IPS DF 4.7 (cell line): ENCODE measurements at regions not wholly inside any gene's neighbourhood (a gene's known extent, or its start where the extent isn't known, plus 50 kb on each side); places are given as distances from the start of the nearest gene placed in this dataset.

Experiments
- DNase-seq: peaks from one replicate; pipeline ENCODE4 v3.0.0-alpha.2; 2013; ENCODE audit warnings: low spot score; ENCODE audit errors: extremely low read depth

DNA sequence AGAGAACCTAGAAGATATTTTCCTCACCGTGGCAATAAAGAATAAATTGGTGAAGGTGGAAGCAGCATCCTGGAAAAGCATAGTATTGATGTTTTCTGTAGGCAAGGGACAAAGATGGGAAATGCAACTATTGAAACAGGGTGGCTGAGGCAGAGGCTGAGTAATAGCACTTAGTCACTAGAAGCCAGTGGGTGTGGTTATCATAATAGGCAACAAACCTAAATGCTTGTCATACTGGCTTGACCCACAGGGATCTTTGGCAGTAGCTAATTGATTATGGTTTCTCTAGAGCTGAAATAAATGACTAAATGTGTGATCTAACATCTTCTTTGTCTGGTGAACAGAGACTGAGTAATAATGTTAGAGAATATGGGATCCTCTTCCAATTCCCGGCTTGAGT lies 353.6 kb upstream of the RPS6KA3 start:
- DNase-seq, result no peak

DNA sequence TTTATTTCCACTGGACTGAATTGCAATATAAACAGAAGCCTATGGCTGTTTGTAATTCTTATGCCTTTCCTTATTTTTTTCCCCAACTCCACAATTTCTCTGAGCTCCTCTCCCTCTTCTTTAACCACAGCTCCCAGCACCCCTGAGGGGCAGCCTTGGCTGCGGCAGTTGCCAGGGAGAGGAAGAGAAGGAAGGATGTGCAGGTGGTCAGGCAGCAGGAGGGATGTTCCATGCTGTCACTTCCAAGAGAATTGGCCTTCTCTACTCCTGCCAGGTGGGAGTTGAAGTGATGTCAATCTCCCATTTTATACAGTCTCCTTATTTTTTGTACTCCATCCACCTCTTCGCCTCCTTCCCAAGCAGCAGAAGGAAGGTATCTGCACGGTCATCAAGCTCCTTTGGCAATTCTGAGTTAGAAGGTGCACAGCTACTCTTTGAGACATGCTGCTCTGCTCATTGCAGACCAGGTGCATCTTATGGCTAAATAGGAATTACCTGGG lies 343.3 kb upstream of the RPS6KA3 start:
- DNase-seq, result no peak

DNA sequence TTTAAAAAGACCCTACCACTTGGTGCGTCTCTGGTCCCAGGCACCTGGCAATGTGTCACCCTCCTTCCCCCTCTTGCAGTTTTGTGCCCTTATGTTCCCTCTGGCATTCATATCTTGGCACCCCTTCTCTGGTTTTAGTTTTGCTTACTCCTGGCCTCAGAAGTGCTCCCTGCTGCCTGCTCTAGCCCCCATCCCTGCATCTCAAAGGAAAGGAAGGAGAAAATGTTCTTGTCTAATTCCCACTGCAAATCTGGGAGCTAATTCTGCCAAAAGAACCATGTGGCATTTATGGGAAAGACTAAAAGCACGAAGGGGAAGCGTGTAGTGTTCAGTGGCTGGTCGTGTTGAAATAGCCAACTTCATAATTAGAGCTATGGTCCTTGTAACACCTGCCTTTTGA lies 340.1 kb upstream of the RPS6KA3 start:
- DNase-seq, result no peak

DNA sequence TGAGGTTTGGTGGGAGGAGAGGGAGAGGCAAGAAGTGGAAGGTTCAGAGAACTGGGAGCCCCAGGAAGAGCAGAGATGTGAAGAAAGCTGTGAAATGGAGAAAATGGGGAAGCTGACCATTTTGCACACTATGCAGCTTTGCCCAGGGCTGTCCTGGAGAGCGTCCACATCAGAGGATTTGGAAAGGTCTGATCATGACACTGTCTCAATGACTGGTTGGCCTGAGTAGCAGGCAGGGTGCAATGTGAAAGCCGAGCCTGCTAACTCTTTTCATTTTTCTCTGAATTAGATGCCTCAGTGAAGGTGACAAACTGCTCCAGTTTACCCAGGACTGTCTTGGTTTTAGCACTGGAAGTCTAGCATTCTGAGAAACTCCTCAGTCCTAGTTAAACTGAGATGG lies 330.1 kb upstream of the RPS6KA3 start:
- no peak for DNase-seq

DNA sequence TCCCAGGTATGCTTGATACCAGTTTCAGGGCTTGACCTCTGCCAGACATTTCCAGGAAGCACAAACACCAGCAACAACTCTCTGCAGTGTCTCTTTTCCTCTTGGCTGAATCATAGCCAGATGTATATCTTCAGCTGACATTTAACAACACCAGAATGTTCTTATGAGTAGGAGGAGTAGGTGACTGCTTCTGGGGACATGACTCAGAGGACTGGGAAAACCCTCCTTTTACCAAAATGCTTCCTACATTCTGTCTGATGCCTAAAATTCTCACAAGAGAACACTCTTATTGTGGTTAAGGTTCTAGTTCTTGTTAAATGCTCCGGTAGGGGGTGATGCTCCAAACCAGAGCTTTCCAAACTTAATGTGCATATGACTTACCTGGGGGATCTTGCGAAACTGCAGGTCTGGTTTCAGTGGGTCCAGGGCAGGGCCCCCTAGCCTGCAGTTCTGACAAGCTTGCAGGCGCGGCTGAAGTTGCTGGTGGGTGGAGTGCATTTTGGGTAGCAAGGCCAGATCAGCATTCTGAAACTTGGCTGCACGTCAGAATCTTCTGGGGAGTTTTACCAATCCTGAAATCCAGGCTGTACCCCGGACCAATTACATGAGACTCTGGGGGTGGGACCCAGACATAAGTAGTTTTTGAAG lies 329.3 kb upstream of the RPS6KA3 start:
- DNase-seq, result no peak

DNA sequence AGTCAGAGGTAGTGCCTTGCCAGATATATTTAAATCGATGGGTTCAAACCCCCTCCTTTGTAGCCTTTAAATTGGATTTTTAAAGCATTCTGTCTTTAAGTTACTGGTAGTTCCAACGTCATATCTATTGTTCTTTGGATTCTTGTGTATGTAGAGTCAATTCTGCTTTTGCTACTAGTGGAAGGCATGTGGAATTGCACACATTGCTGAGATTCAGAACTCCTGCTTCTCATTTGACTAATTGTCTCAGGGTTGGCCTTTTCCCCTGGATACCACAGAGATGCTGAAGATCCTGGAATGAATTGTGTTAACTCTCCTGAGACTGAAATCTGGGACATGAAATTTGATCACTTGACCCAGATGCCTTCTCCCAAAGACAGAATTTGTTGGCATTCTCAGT lies 328.3 kb upstream of the RPS6KA3 start:
- DNase-seq, result peak; percentile 11

DNA sequence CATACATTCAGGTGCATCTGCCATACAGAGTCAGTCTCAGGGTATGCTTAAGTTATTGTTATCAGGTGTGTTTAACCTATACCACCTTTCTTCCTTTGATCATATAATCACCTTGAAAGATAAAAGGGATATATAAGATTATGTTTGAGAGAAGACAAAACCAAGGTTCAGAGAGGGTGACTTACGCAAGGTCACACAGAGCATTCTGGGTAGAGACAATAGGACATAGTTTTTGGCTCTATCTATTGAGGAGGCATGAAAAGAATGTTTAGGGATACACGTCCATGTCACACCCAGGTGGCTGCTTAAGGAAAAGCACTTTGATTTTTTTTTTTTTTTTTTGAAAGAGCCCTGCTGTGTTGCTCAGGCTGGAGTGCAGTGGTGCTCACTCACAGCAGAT lies 327.1 kb upstream of the RPS6KA3 start:
- no peak for DNase-seq

DNA sequence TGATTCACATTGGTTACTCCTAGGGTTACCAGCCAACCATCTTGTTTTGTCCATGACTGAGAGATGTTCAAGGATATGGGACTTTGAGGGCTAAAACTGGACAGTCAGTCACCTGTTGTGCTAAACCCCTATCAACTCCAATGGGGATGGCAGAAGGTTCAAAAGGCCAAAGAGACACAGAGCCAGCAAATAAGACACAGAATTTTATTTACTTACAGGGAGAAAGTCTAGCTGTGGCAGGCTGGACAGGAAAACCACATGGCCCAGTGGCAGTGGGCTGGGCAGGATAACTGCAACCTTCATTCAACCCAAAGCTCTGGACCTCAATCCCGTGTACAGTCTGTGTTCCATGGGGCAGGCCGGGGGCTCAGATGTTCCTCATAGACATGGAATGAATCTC lies 326.7 kb upstream of the RPS6KA3 start:
- no peak for DNase-seq

DNA sequence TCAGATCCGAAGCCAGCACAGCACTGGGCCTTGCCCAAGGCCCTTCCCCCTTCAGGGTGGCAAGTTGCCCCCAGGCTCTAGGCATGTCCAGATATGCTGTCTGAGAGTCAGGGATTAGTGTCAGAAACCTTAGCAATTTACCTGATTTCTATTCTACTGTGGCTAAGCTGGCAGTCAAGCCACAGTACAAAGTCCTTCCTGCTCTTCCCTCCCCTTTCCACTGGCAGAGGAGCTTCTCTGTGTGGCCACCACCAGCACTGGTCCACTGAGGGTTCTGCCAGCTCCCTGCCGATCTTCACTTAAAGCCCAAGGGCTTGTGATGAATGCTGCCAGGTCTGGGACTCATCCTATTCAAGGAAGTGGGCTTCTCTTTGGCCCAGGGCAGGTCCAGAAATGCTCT lies 324.5 kb upstream of the RPS6KA3 start:
- DNase-seq, result no peak

DNA sequence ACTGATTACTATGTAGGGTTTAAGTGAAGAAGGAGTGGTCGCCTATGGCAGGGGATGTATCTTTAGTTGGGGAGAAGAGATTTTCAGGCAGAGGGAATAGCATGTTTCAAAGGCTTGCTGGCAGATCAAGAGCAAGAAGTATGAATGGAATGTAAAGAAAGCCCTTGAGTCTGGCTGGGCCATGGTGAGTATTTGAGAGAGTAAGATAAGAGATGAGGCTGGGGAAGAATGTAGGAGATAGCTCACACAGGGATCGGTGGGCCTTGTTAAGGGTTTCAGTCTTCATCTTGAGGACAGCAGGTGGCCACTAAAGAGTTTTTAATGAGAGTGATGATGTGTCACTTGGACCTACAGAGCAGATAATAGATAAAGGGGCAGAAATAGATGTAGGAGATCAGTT lies 319.1 kb upstream of the RPS6KA3 start:
- DNase-seq, result no peak

DNA sequence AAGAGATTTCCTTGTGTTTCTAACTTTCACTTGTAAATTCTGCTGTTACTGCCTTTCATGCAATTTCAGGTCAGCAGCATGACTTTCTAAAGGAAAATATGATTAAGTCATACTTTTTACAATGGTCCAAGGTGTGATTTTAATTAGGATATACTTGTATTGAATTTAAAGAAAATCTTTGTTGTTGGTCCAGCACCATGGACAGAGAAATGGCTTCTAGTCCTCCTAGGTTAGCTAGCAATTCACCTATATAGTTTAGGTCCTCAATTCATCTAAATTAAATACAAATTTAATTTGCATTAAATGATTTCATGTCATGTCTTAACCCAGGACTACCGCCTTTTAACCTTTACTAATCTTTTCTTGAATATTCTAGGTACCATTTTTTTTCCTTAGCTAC lies 304.9 kb upstream of the RPS6KA3 start:
- no peak for DNase-seq

DNA sequence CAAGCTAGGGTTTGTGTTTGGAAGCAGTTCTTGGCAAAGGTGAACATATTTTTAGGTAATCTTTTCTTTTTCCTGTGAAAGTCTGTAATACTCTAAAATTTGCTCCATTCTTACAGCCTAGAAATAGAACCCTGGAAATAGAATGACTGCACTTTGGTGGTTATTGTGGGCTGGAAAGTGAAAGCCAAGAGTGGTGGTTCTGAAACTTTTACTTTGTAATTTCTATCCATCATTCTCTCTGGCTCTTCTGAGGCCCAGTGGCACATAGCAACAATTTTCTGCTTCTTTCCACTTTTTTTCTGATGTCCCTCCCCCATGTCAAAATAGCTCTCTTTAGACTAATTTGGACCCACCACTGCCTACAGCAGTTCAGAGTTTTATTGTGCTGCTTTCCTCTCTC lies 300.4 kb upstream of the RPS6KA3 start:
- DNase-seq, result no peak

DNA sequence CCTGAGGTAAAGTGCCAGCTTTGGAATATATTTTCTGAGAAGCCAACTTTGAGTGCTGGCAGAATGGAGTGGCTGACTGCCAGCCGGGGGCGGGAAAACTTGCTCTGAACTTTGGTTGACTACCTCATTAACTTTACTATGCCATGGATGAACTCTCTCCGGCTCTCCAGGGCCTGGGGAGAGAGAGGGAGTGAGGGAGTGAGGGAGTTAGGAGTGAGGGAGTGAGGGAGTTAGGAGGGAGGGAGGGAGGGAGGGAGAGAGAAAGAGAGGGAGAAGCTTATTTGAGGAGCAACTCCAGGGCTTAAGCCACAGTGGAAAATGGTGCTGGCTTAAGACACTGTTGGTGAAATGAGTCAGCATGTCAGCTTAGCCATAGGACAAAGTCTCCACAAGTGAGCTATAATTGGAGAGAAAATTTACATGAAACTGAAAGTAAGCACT lies 280.9 kb upstream of the RPS6KA3 start:
- no peak for DNase-seq

DNA sequence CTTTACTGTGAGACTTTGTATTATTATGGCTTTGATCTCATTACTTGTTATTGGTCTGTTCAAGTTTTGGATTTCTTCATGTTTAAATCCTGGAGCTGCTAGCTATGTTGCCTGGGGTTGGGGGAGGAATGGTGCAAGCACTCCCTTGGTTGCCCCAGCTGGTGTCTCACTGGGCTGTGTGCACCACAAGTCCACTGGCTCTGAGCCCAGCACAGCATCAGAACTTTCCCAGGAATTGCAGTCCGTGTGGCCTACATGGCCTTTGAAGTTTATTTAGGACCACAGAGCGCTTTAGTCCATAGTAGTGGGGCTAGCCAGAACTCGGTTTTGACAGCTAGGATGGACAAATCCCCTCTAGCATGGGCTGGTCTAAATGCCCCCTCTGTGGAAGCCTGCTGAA lies 278.8 kb upstream of the RPS6KA3 start:
- DNase-seq, result no peak

DNA sequence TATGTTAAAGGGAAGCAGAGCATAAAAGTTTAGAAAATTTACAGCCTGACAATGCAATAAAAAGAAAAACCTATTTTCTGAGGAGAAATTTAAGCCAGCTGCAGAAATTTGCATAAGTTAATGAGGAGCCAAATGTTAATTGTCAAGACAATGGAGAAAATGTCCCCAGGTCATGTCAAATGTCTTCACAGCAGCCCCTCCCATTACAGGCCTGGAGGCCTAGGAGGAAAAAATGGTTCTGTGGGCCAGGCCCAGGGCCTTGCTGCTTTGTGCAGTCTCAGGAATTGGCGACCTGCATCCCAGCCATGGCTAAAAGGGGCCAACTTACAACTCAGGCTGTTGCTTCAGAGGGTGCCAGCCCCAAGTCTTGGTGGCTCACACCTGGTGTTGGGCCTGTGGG lies 275.4 kb upstream of the RPS6KA3 start:
- DNase-seq, result no peak

DNA sequence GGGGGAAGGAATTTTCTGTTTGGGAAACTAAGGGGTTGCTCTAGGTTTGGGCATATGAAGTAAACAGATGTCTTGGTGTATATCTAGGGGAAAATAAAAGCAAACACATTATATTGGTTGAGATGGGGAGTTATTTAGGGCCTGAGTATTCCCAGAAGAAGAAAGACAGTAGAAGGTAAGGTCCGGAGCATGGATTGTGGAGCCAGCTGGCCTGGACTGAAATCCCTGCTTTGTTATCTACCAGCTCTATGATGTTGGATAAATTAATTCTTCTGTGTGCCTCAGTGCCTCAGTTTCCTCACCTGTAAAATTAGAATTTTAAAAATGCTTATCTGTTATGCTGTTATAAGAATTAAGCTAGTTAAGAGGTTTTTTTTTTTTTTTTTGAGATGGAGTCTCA lies 272.3 kb upstream of the RPS6KA3 start:
- DNase-seq, result no peak

DNA sequence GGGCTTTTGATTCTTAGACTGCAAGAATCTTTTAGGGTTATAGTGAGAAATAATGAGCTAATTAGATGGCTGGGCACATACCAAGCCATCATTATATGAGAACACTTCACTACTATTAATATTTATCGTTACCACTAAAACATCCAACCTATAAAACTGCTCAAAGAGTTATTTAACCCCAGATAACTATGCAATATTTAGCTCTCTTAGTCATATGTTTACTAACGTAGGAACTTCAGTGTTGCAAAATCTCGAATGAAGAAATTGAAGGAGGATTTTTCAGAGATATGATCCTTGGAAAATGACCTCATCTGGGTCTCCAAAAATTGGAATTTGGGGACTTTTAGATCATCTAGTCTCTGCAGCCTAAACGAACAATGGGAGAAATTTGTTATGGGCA lies 265.0 kb upstream of the RPS6KA3 start:
- DNase-seq, result no peak

DNA sequence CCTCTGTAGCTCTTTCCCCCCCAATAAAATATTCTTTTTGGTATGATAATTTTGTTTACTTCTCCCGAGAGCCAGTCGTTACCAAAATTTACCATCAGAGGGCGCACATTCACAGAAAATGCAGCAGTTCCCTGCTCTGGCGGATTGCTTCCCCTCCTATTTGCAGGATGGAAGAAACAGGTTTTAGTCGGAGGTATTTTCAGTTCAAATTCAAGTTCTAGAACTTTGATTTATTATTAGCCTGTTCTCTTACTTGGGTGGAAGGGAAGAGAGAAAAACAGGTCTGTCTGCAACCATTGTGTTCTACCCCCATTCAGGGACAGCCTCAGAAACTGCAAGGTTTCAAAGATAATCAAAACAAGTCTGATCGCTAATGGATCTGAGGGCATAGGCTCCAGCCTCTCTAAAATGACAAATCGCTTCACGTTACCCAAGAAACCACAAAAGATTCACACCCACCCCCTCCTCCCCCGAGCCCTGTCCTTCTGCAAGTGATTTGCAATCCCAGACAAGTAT lies 263.8 kb upstream of the RPS6KA3 start:
- no peak for DNase-seq

DNA sequence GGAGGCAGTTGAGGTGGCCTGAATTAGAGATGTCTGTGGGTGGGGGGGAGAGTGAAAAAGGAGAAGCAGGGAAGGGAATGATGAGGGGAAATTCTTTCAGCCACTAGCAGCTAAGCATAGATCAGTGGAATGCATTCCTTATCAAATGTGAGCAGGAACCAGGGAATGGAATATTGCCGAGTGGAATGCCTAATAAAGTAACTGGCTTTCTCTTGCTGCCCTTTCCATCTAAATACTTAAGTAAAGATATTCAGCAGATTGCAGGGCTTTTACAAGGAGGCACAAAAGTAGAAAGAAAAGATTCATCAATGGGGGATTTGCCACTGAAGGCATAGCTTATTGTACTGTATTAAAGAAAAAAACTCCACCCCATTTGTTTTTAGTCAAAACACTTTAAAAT lies 263.0 kb upstream of the RPS6KA3 start:
- no peak for DNase-seq

DNA sequence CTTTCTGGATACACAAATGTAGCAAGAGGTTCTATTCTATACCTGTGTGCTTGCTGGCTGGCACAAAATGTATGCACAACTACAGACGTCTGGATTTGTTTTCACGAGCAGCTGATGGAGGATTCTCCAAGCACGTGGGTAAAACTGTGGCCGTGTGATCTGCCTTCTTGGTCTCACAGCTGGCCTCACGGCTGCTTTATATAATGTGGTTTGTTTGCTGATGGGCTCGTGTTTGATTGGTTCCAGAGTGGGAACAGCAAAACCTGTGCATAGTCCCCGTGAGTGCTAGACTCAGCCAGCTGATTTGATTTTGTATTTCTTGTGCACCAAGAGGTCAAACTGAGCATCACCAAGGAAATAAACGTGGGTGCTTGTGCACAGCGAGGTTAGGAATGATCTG lies 262.6 kb upstream of the RPS6KA3 start:
- no peak for DNase-seq

DNA sequence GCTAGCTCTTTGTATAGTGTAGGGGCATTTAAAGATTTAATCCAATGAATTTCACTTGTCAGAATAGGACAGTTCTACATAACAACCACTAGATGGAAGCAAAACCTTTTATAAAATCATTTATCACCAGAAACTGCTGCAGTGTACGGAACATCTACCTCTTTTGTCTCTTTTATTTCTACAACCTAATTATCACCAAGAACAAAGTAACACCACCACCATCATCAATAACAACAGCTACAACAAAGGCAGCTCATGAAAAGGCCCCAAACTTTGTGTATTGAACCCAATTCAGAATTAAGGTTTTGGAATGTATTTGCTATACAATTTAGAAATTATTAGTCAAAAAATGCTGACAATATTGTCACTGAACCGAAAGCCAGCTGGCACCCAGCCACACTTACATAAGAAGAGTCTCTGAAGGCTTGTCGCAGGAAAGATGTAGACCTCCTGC lies 260.9 kb upstream of the RPS6KA3 start:
- DNase-seq, result no peak

DNA sequence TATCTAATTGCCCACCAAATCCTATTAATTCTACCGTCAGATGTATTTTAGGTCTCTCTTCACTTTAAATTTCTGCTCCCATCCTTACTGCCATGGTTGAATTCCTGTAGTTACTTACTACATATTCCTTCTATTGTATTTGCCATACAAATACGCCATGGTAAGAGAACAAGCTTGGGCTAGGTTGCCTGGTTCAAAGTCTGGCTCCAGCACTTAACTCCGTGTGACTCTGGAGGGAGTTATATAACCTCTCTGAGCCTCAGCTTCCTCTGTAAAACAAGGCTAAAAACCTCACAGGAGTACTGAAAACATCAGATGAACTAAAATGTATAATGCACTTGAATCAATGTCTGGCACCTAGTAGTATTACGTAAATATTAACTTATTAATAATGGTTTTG lies 260.3 kb upstream of the RPS6KA3 start:
- no peak for DNase-seq

DNA sequence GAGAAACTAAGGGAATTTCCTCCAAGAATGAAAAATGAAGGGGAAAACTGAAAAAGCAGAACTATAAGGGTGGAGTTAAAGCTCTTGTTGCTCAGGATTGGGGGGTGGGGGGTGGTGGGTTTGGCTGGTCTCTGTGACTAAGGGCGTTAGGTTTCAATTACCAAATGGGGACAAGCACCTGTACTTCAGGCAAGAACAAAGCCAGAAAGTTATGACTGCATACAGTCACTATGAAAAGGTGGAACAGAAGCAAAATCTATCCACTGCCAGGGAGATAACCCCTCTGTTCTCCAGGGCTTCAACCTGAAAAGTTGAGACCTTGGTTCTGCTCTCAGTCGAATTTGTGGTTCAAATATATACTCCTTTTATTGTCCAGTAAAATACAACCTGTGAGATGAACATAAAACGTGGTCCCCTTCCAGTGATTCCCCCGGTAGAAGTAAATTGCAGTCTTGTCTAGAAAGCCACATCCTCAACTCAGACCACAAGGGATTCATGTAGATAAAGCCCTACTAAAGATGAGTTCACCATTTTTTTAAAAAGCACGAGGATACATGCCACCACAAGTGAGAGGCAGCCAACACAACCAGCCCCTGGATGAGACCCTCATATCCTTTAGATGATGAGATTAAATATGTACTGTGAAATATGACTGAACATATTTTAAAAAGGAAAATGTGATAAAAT lies 257.1 kb upstream of the RPS6KA3 start:
- DNase-seq, result no peak
